ENCODE measurements at regions not wholly inside any gene's neighbourhood (a gene's known extent, or its start where the extent isn't known, plus 50 kb on each side); places are given as distances from the start of the nearest gene placed in this dataset.

DNA sequence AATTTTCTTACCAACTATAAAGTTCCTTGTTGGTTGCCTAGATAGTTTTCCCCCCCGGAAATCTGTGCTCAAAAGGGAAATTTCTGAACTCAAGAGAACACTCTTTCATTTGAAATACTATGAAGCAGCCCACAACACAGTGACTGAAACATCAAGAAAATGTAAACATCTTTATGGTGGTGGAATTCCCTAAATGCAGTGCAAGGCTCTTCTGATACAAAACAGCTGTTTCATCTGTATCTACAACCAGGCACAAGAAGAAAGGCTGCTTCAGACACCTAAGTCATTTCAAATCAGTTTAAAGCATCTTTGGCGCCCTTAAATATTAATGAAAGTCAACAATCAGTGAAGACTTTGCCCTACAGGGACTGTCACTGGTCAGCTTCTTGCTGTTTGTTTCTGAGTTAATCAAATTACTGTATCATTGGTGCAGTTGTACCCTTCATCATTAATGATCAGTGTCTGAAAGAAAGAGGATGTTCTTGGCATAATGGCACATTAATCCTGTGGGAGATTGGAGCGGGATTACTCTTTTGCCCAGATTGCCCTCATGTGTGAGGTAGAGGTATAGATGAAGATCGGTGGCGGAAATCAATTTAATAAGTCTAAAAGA is 947.0 kb downstream of the NR2F1-AS1 start:
- TF ChIP-seq GATA2 (IDR thresholded peaks at IDR 0.05; ENCODE audit: low read depth, low read length), result no peak
- TF ChIP-seq GATA3 (IDR thresholded peaks at IDR 0.05; ENCODE audit: low read depth, low read length), result no peak
